GM23248 (cell line): ENCODE measurements at regions not wholly inside any gene's neighbourhood (a gene's known extent, or its start where the extent isn't known, plus 50 kb on each side); places are given as distances from the start of the nearest gene placed in this dataset.

Experiments used
- DNase-seq: peaks from one replicate; pipeline ENCODE4 v3.0.0-alpha.2; 2015
- H2AFZ ChIP-seq: fragments of 200-600 bp; sonication (generic); 2 replicates; pipeline ENCODE4 v1.6.1; 2016; ENCODE audit warnings: antibody characterized with exemption
- H3F3A ChIP-seq: fragments of 200-600 bp; sonication (generic); 2 replicates; pipeline ENCODE4 v1.6.1; 2016; ENCODE audit warnings: mild to moderate bottlenecking, antibody characterized with exemption, mixed run types; ENCODE audit not compliant: insufficient read depth
- H3K27ac ChIP-seq: fragments of 200-600 bp; sonication (generic); 2 replicates; pipeline ENCODE4 v1.5.1; 2016; ENCODE audit warnings: mild to moderate bottlenecking
- H3K27me3 ChIP-seq: fragments of 200-600 bp; sonication (generic); replicated peaks from 2 replicates; pipeline ENCODE4 v1.6.1; 2016; ENCODE audit warnings: mild to moderate bottlenecking; ENCODE audit not compliant: insufficient read depth
- H3K36me3 ChIP-seq: fragments of 200-600 bp; sonication (generic); 2 replicates; pipeline ENCODE4 v1.6.1; 2016; ENCODE audit warnings: low read depth, mild to moderate bottlenecking
- H3K4me1 ChIP-seq: fragments of 200-600 bp; sonication (generic); 2 replicates; pipeline ENCODE4 v1.6.1; 2016; ENCODE audit warnings: mild to moderate bottlenecking; ENCODE audit not compliant: insufficient read depth
- H3K4me2 ChIP-seq: fragments of 200-600 bp; sonication (generic); one replicate; pipeline ENCODE4 v1.6.1; 2016; ENCODE audit warnings: mild to moderate bottlenecking; ENCODE audit not compliant: unreplicated experiment
- H3K4me3 ChIP-seq: fragments of 200-600 bp; sonication (generic); 2 replicates; pipeline ENCODE4 v1.5.1; 2016; ENCODE audit warnings: mild to moderate bottlenecking
- H3K79me2 ChIP-seq: fragments of 200-600 bp; sonication (generic); 2 replicates; pipeline ENCODE4 v1.6.1; 2016; ENCODE audit warnings: mild to moderate bottlenecking; ENCODE audit not compliant: insufficient read depth
- H3K9ac ChIP-seq: fragments of 200-600 bp; sonication (generic); 2 replicates; pipeline ENCODE4 v1.6.1; 2016; ENCODE audit warnings: mild to moderate bottlenecking
- H3K9me2 ChIP-seq: fragments of 200-600 bp; sonication (generic); 2 replicates; pipeline ENCODE4 v1.6.1; 2016; ENCODE audit warnings: mixed run types, mild to moderate bottlenecking, moderate library complexity; ENCODE audit not compliant: insufficient read depth
- H3K9me3 ChIP-seq: fragments of 200-600 bp; sonication (generic); one replicate; pipeline ENCODE4 v1.6.1; 2017; ENCODE audit warnings: low read depth
- H4K20me1 ChIP-seq: fragments of 200-600 bp; sonication (generic); 2 replicates; pipeline ENCODE4 v1.6.0; 2016; ENCODE audit not compliant: insufficient read depth
- EZH2 ChIP-seq: fragments of 200-600 bp; sonication (generic); IDR thresholded peaks from 2 replicates; pipeline ENCODE4 v1.6.1; 2018; ENCODE audit warnings: antibody characterized with exemption, mild to moderate bottlenecking; ENCODE audit not compliant: insufficient read depth, poor library complexity, severe bottlenecking
- EZH2phosphoT487 ChIP-seq: fragments of 200-600 bp; sonication (generic); IDR thresholded peaks from 2 replicates; pipeline ENCODE4 v1.6.1; 2018; ENCODE audit warnings: antibody characterized with exemption, moderate library complexity, mild to moderate bottlenecking, low read depth; ENCODE audit not compliant: insufficient read depth
- WGBS, 2 experiments: methylation state at CpG; one replicate each; pipeline ENCODE4 v1.1.6; 2015 to 2017; ENCODE audit warnings: low lambda C conversion rate in 2 of 2, low coverage in 1 of 2; ENCODE audit errors: missing lambda C conversion rate in 2 of 2; 5-methylcytosine and 5-hydroxymethylcytosine counted together
- in situ Hi-C: fragments of 300-500 bp; cut with MboI; formaldehyde crosslinking; loops from 2 replicates; pipeline ENCODE4 v1.15.0; 2020

GRCh38 chr16:25390761-25391160 lies 133.1 kb upstream of the ZKSCAN2 start:
- H2AFZ ChIP-seq = no peak overlapping the region
- H3K79me2 ChIP-seq = no peaks in the 10 kb centered on the region
- no peak for DNase-seq
- no peaks in the 10 kb centered on the region for H3K9me3 ChIP-seq
- no peak overlapping the region for H3K4me2 ChIP-seq
- no peaks in the 10 kb centered on the region for H3K36me3 ChIP-seq
- no peak overlapping the region for H3K4me3 ChIP-seq
- H3K9me2 ChIP-seq = no peaks in the 10 kb centered on the region
- in situ Hi-C loops = no loop called here
- no peaks in the 10 kb centered on the region for H3K27me3 ChIP-seq
- no peaks in the 10 kb centered on the region for H4K20me1 ChIP-seq
- TF ChIP-seq EZH2phosphoT487 = no peak
- TF ChIP-seq EZH2 = no peak
- no peaks in the 10 kb centered on the region for H3K4me1 ChIP-seq
- H3K9ac ChIP-seq = no peak overlapping the region
- H3F3A ChIP-seq = no peaks in the 10 kb centered on the region
- no peak overlapping the region for H3K27ac ChIP-seq

GRCh38 chr16:25374556-25374955 lies 116.9 kb upstream of the ZKSCAN2 start:
- Histone ChIP-seq H3K79me2 (no peaks in the 10 kb centered on the region), H3K9me3 (no peaks in the 10 kb centered on the region), H3F3A (no peaks in the 10 kb centered on the region), H3K27ac (no peak overlapping the region), H3K9ac (no peak overlapping the region), H3K4me2 (no peak overlapping the region), H4K20me1 (no peaks in the 10 kb centered on the region), H3K4me3 (no peak overlapping the region), H3K36me3 (no peaks in the 10 kb centered on the region), H3K9me2 (no peaks in the 10 kb centered on the region), H3K27me3 (no peaks in the 10 kb centered on the region), H2AFZ (no peak overlapping the region), H3K4me1 (no peaks in the 10 kb centered on the region)
- DNase-seq = no peak
- TF ChIP-seq EZH2 (no peak), EZH2phosphoT487 (no peak)
- WGBS, 2 experiments = 5 to 9% methylated on average over 4 of the region's 4 CpGs
- in situ Hi-C loops = no loop called here

GRCh38 chr16:25372716-25373115 lies 115.1 kb upstream of the ZKSCAN2 start:
- no peak for TF ChIP-seq EZH2phosphoT487
- TF ChIP-seq EZH2 = no peak
- WGBS, 2 experiments = 8 to 13% methylated on average over 2 of the region's 2 CpGs
- in situ Hi-C loops = no loop called here
- no peak for DNase-seq
- Histone ChIP-seq H3F3A (no peaks in the 10 kb centered on the region), H3K27me3 (no peaks in the 10 kb centered on the region), H2AFZ (no peak overlapping the region), H3K9ac (no peak overlapping the region), H3K4me1 (no peaks in the 10 kb centered on the region), H3K9me2 (no peaks in the 10 kb centered on the region), H3K4me3 (no peak overlapping the region), H3K4me2 (no peak overlapping the region), H3K9me3 (no peaks in the 10 kb centered on the region), H3K27ac (no peak overlapping the region), H4K20me1 (no peaks in the 10 kb centered on the region), H3K36me3 (no peaks in the 10 kb centered on the region), H3K79me2 (no peaks in the 10 kb centered on the region)

- Histone ChIP-seq H3K36me3 (no peaks in the 10 kb centered on the region), H3K79me2 (no peaks in the 10 kb centered on the region), H3K9me2 (no peaks in the 10 kb centered on the region), H3K27me3 (no peaks in the 10 kb centered on the region), H3K9me3 (no peaks in the 10 kb centered on the region), H3K9ac (no peak overlapping the region), H3K4me1 (no peaks in the 10 kb centered on the region), H3K27ac (no peak overlapping the region), H3F3A (no peaks in the 10 kb centered on the region), H3K4me2 (no peak overlapping the region), H3K4me3 (no peak overlapping the region), H2AFZ (no peak overlapping the region), H4K20me1 (no peaks in the 10 kb centered on the region)
- 40 to 43% methylated on average over 6 of the region's 6 CpGs for WGBS, 2 experiments
- no peak for DNase-seq
- in situ Hi-C loops = no loop called here
- no peak for TF ChIP-seq EZH2
- no peak for TF ChIP-seq EZH2phosphoT487
These were observed 113.7 kb upstream of the ZKSCAN2 start for GRCh38 chr16:25371342-25371741.

GRCh38 chr16:25370541-25370940 lies 112.9 kb upstream of the ZKSCAN2 start:
- H3K4me2 ChIP-seq = no peak overlapping the region

More at GRCh38 chr16:25370541-25370940, 112.9 kb upstream of the ZKSCAN2 start:
- Histone ChIP-seq H3K9me2 (no peaks in the 10 kb centered on the region), H3K9ac (no peak overlapping the region), H3K27me3 (no peaks in the 10 kb centered on the region), H3K79me2 (no peaks in the 10 kb centered on the region), H3K4me3 (no peak overlapping the region), H3F3A (no peaks in the 10 kb centered on the region), H3K4me1 (no peaks in the 10 kb centered on the region), H3K9me3 (no peaks in the 10 kb centered on the region), H3K27ac (no peak overlapping the region), H2AFZ (no peak overlapping the region), H3K36me3 (no peaks in the 10 kb centered on the region), H4K20me1 (no peaks in the 10 kb centered on the region)
- in situ Hi-C loops = no loop called here
- 17 to 21% methylated on average over 6 of the region's 6 CpGs for WGBS, 2 experiments
- no peak for DNase-seq
- no peak for TF ChIP-seq EZH2phosphoT487
- TF ChIP-seq EZH2 = no peak
